HUES64 (cell line): ENCODE measurements at regions not wholly inside any gene's neighbourhood (a gene's known extent, or its start where the extent isn't known, plus 50 kb on each side); places are given as distances from the start of the nearest gene placed in this dataset.
A peak's percentile ranks its signal among the peaks of the same experiment; 100 is the strongest.

Experiments used
- H3K27ac ChIP-seq: 2 replicates; pipeline ENCODE4 v1.7.0; 2013; ENCODE audit warnings: low read depth, low read length, inconsistent platforms
- H3K27me3 ChIP-seq: 2 replicates; pipeline ENCODE4 v1.6.1; 2013; ENCODE audit warnings: mild to moderate bottlenecking, low read length; ENCODE audit not compliant: insufficient read depth
- H3K36me3 ChIP-seq: 2 replicates; pipeline ENCODE4 v1.6.1; 2013; ENCODE audit warnings: mild to moderate bottlenecking, low read length; ENCODE audit not compliant: insufficient read depth
- H3K4me1 ChIP-seq: 2 replicates; pipeline ENCODE4 v1.6.1; 2013; ENCODE audit warnings: mild to moderate bottlenecking, low read length, moderate library complexity; ENCODE audit not compliant: insufficient read depth
- H3K4me3 ChIP-seq: 2 replicates; pipeline ENCODE4 v1.5.1; 2013; ENCODE audit warnings: mild to moderate bottlenecking, low read length, moderate library complexity
- H3K9ac ChIP-seq: 2 replicates; pipeline ENCODE4 v1.6.1; 2013; ENCODE audit warnings: mild to moderate bottlenecking, low read depth, low read length
- H3K9me3 ChIP-seq: 2 replicates; pipeline ENCODE4 v1.6.1; 2013; ENCODE audit warnings: low read depth, low read length; ENCODE audit not compliant: insufficient read depth
- WGBS: fragments of 150-250, 120-280 bp; methylation state at CpG from one replicate; pipeline ENCODE4 v1.1.7; 2013; ENCODE audit warnings: missing lambda C conversion rate; 5-methylcytosine and 5-hydroxymethylcytosine counted together

DNA sequence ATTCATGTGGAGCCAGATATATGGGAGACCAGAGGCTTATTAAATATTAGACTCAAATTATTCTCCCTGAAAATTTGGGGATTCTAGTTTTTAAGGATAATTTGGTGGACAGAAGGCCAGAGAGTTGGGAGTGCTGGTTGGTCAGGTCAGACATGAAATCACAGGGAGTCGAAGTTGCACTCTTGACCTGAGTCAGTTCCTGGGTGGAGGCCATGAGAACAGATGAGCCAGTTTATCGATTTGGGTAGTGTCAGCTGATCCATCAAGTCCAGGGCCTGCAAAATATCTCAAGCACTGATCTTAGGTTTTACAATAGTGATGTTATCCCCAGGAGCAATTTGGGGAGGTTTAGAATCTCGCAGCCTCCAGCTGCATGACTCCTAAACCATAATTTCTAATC lies 563.5 kb upstream of the NRSN1 start:
- WGBS, result 76% methylated on average over 3 of the region's 3 CpGs
- no peaks in the 10 kb centered on the region for H3K27me3 ChIP-seq
- peak overlapping the region; percentile 53; the same call in 1 of the 2 replicates for H3K27ac ChIP-seq
- no peaks in the 10 kb centered on the region for H3K36me3 ChIP-seq
- H3K4me1 ChIP-seq, result no peaks in the 10 kb centered on the region
- peaks cover 4% of the 10 kb centered on the region for H3K9me3 ChIP-seq
- no peak overlapping the region for H3K9ac ChIP-seq
- H3K4me3 ChIP-seq, result no peak overlapping the region

DNA sequence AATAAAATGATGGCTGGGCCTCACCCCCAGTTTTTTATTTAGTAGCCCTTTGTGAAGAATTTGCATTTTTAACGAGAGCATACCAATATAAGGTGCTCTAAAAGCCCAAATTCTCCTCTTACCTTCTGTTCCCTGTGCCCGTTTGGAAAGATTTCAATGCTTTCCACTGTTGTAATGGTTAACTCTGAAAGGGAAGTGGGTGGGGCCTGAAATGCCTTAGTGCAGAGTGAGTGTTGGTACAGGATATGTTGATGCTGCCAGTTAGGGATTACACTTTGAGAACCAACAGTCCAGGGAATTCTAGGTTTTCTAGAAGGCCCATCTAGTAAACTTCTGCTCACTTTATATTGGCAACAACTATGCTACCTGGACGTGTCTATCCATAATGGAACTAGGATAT lies 562.7 kb upstream of the NRSN1 start:
- Histone ChIP-seq H3K4me3 (no peak overlapping the region), H3K36me3 (no peaks in the 10 kb centered on the region), H3K9ac (no peak overlapping the region), H3K27ac (no peak overlapping the region), H3K27me3 (no peaks in the 10 kb centered on the region), H3K4me1 (no peaks in the 10 kb centered on the region), H3K9me3 (peaks cover 4% of the 10 kb centered on the region)
- WGBS, result 95% methylated on average over 2 of the region's 3 CpGs

DNA sequence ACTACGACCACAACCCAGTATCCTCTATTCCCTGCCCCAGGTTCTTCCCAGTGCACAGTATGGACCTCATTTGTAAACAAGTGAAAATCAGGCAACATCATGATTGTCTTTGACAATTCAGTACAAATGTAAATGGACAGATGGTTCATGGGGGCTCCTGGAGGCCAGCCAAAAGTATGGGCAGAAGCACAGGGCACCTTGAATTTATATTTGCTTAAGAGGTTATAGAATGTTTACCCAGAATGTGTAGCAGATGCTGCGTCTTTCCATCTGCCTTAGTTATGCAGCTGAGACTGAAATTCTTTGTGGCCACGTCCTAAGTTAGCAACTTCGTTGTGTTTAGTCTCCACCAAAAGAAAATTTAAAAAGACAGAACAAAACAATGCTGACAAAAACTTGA lies 559.6 kb upstream of the NRSN1 start:
- H3K27ac ChIP-seq, result no peak overlapping the region
- H3K4me3 ChIP-seq, result no peak overlapping the region
- no peaks in the 10 kb centered on the region for H3K36me3 ChIP-seq
- 95% methylated on average over 4 of the region's 4 CpGs for WGBS
- H3K9ac ChIP-seq, result no peak overlapping the region
- peaks cover 4% of the 10 kb centered on the region for H3K9me3 ChIP-seq
- H3K27me3 ChIP-seq, result no peaks in the 10 kb centered on the region
- no peaks in the 10 kb centered on the region for H3K4me1 ChIP-seq

DNA sequence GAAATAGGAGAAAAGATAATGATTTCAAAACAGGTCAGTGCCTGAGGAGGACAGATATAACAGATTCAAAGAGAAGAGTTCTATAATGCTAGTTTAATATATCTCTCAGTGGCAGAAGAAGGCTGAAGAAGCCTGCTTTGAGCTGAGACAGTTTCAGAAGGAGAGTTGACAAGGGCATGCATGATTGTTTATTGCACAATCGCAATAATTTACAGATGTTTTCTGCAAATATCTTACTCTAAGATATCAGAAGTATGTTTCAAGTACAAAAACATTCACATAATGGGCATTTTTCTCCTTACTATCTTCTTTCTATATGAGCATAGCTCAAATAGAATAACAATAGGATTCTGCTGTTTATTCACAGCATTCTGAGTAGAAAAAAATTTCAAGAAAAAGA lies 557.7 kb upstream of the NRSN1 start:
- H3K9me3 ChIP-seq, result no peaks in the 10 kb centered on the region
- H3K27me3 ChIP-seq, result no peaks in the 10 kb centered on the region
- H3K4me1 ChIP-seq, result no peaks in the 10 kb centered on the region
- no peak overlapping the region for H3K4me3 ChIP-seq
- no peak overlapping the region for H3K27ac ChIP-seq
- no peaks in the 10 kb centered on the region for H3K36me3 ChIP-seq
- H3K9ac ChIP-seq, result no peak overlapping the region
- 100% methylated on average over 1 of the region's 1 CpG for WGBS

DNA sequence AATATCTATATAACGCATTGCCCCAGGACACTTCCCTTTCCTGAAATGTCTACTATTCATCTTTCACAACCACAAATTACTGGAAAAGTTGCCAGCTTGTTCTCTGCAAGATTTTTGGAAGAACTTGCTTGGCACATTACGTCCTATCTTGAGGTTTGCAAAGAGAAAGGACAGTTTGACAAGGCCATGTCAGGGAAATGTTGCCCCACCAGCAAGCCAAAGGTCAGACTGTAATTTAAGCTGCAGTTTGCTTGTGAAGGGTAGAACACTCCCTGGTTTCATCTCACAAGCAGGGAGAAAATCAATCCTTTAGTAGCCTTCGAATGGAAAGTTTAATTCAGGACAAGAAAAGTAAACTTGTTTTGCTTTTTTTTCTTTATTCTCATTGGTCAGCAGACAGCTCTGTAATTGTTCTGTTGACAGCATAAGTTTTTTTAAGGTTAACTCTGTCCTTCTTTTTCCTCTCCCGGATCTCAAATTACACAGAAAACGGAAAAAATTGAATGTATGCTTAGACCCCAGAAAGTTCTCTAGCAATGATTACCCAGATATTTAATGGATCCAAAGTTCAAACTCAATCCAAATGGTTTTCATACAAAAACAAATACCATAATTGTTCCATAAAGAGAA lies 541.8 kb upstream of the NRSN1 start:
- WGBS, result 96% methylated on average over 5 of the region's 5 CpGs
- Histone ChIP-seq H3K4me3 (no peak overlapping the region), H3K27ac (no peak overlapping the region), H3K27me3 (no peaks in the 10 kb centered on the region), H3K36me3 (no peaks in the 10 kb centered on the region), H3K9ac (no peak overlapping the region), H3K4me1 (no peaks in the 10 kb centered on the region), H3K9me3 (no peaks in the 10 kb centered on the region)

DNA sequence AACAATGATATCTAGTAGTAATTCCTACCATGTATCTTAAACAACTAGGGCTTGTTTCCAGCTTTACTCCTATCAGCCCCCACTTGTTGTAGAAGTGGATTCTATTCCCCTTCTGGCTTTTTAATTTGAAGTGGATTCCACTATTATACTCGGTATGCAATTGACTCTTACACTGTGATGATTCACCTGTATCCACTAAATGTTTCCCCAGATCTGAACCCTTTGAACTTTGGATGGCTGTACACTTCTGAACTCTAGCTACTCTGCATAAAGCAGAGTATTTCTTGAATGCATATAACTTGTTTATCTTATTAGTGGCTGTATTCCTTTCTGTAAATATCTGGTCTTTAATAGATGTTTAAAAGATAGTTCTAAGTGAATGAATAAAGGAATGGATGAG lies 538.4 kb upstream of the NRSN1 start:
- Histone ChIP-seq H3K27ac (no peak overlapping the region), H3K4me3 (no peak overlapping the region), H3K9ac (no peak overlapping the region), H3K36me3 (no peaks in the 10 kb centered on the region), H3K27me3 (no peaks in the 10 kb centered on the region), H3K4me1 (no peaks in the 10 kb centered on the region), H3K9me3 (no peaks in the 10 kb centered on the region)
- 94% methylated on average over 1 of the region's 1 CpG for WGBS

DNA sequence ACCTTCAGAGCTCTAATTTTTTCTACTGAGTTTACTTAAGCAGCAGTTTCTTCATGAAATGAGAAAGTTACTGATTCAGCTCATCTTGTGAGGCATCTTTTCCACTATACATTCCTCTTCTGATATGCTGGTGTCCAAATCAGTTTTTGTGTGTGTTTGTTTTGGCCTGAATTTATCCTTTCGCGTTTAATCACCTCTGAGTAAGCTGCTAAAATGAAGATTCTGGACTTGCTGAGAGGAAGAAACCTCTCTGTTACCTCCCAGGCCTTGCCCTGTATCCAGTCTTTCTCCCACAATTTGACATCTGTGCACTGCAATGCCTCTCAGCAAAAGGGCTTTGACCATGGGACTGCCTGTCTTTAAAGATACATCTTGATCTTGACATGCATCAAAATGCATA lies 536.2 kb upstream of the NRSN1 start:
- 72% methylated on average over 2 of the region's 2 CpGs for WGBS
- H3K9ac ChIP-seq, result no peak overlapping the region
- no peak overlapping the region for H3K27ac ChIP-seq
- H3K4me3 ChIP-seq, result no peak overlapping the region
- no peaks in the 10 kb centered on the region for H3K4me1 ChIP-seq
- H3K27me3 ChIP-seq, result no peaks in the 10 kb centered on the region
- H3K36me3 ChIP-seq, result no peaks in the 10 kb centered on the region
- no peaks in the 10 kb centered on the region for H3K9me3 ChIP-seq

DNA sequence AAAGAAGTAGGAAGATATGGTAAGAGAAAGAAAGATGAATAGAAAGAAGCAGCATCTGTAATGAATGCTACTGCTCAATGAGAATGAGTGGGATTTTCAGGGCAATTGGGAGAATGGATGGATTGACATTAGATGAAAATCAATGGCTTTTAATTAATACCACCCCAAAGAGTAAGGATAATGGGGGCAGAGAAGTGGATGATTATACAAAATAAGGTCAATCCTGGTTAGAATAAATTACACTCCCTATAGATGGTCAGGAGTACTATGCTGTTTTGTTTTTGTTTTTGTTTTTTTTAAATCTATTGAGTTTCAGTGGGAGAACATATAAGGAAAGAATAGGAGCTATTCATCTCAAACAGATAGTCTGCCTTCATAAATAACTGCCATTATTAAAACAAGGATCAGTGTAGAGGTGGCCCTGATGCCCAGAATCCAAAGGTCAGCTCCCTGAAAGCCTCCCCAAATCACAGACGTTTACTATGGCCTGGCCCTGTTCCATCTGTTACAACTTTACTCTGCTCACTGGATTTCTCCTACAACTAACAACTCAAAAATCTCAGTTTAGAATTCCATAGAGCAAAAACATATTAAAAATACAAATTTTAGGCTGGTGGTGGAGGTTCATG lies 535.4 kb upstream of the NRSN1 start:
- Histone ChIP-seq H3K27ac (no peak overlapping the region), H3K27me3 (no peaks in the 10 kb centered on the region), H3K4me3 (no peak overlapping the region), H3K9ac (no peak overlapping the region), H3K4me1 (no peaks in the 10 kb centered on the region), H3K36me3 (no peaks in the 10 kb centered on the region), H3K9me3 (no peaks in the 10 kb centered on the region)
- WGBS, result 86% methylated on average over 1 of the region's 1 CpG

DNA sequence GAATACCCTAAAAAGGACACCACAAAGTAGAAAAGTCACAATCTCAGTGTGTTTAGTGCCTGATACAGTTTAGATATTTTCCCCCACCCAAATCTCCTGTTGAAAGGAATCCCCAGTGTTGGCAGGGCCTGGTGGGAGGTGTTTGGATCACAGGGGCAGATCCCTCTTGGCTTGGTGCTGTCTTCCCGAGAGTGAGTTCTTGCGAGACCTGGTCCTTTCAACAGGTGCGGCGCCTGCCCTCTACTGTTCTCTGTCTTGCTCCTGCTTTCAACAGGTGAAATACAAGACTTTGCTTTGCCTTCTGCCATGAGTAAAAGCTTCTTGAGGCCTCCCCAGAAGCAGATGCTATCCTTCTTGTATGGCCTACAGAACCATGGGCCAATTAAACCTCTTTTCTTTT lies 534.3 kb upstream of the NRSN1 start:
- Histone ChIP-seq H3K9me3 (no peaks in the 10 kb centered on the region), H3K27ac (no peak overlapping the region), H3K9ac (no peak overlapping the region), H3K4me1 (no peaks in the 10 kb centered on the region), H3K36me3 (no peaks in the 10 kb centered on the region), H3K4me3 (no peak overlapping the region), H3K27me3 (no peaks in the 10 kb centered on the region)
- WGBS, result 91% methylated on average over 4 of the region's 4 CpGs

DNA sequence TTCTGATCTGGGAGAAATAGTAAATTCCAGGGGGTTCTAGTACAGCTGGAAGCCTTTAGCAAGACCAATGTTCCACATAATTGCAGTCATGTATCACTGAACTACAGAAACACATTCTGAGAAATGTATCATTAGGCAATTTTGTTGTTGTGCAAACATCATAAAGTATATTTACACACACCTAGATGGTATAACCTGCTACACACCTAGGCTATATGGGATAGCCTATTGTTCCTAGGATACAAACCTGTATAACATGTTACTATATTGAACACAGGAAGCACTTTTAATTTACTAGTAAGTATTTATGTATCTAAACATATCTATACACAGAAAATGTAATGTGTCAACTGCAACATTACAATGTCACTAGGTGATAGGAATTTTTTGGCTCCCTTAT lies 525.9 kb upstream of the NRSN1 start:
- no peaks in the 10 kb centered on the region for H3K27me3 ChIP-seq
- no peaks in the 10 kb centered on the region for H3K36me3 ChIP-seq
- no peak overlapping the region for H3K4me3 ChIP-seq
- no peaks in the 10 kb centered on the region for H3K4me1 ChIP-seq
- H3K9ac ChIP-seq, result no peak overlapping the region
- no peaks in the 10 kb centered on the region for H3K9me3 ChIP-seq
- H3K27ac ChIP-seq, result no peak overlapping the region

DNA sequence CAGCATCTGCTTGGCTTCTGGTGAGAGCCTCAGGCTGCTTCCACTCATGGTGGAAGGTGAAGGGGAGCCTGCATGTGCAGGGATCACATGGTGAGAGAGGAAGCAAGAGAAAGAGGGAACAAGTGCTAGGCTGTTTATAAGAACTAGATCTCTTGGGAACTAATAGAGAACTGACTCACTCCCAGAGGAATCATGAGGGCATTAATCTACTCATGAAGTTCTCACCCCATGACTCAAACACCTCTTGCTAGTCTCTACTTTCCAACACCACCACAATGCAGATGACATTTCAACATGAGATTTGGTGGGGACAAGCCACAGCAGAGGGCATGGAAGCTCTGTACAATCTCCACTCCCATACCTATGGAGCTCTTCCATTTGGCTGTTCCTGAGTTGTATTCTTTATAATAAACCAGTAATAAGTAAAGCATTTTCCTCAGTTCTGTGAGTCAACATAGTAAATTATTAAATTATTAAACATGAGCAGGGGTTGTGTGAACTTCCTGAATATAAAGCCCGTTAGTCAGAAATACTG lies 524.1 kb upstream of the NRSN1 start:
- no peak overlapping the region for H3K4me3 ChIP-seq
- no peaks in the 10 kb centered on the region for H3K9me3 ChIP-seq
- H3K27ac ChIP-seq, result no peak overlapping the region
- no peaks in the 10 kb centered on the region for H3K4me1 ChIP-seq
- no peaks in the 10 kb centered on the region for H3K27me3 ChIP-seq
- H3K9ac ChIP-seq, result no peak overlapping the region
- WGBS, result 92% methylated on average over 1 of the region's 1 CpG
- no peaks in the 10 kb centered on the region for H3K36me3 ChIP-seq
